ENCODE measurements at regions not wholly inside any gene's neighbourhood (a gene's known extent, or its start where the extent isn't known, plus 50 kb on each side); places are given as distances from the start of the nearest gene placed in this dataset.

GRCh38 chr1:218674280-218674773 is 329.2 kb downstream of the TGFB2 start:
- Histone ChIP-seq H3K36me3 (ENCODE audit: insufficient read depth, low read length) (no peaks in the 10 kb centered on the region), H3K4me3 (peak overlapping the region; percentile 40; the same call in 1 of the 2 replicates), H3K9ac (ENCODE audit: insufficient read length) (no peak overlapping the region), H3K27ac (no peak overlapping the region), H3K9me3 (ENCODE audit: low read depth, low read length) (no peaks in the 10 kb centered on the region)
- no peak for TF ChIP-seq POLR2AphosphoS5 (IDR thresholded peaks at IDR 0.05; ENCODE audit: borderline replicate concordance, low read depth, low read length)
- TF ChIP-seq EZH2 (IDR thresholded peaks at IDR 0.05), result no peak
- no peak for TF ChIP-seq FOXP2 (optimal IDR thresholded peaks at IDR 0.05; ENCODE audit: control extremely low read depth, extremely low read length, insufficient read depth)
- DNase-seq (ENCODE audit: low read depth, low spot score), result peak; percentile 22

- DNase-seq (ENCODE audit: low read depth, low spot score), result no peak
- H3K27ac ChIP-seq, result no peak overlapping the region
Observed at GRCh38 chr1:218677026-218677425, 331.9 kb downstream of the TGFB2 start.

GRCh38 chr1:218679391-218679790 is 334.3 kb downstream of the TGFB2 start:
- no peak for DNase-seq (ENCODE audit: low read depth, low spot score)
- H3K27ac ChIP-seq, result no peak overlapping the region

More at GRCh38 chr1:218677026-218677425, 331.9 kb downstream of the TGFB2 start:
- no peak overlapping the region for H3K9ac ChIP-seq (ENCODE audit: insufficient read length)
- no peaks in the 10 kb centered on the region for H3K9me3 ChIP-seq (ENCODE audit: low read depth, low read length)
- TF ChIP-seq FOXP2 (optimal IDR thresholded peaks at IDR 0.05; ENCODE audit: control extremely low read depth, extremely low read length, insufficient read depth), result no peak
- TF ChIP-seq EZH2 (IDR thresholded peaks at IDR 0.05), result no peak
- TF ChIP-seq POLR2AphosphoS5 (IDR thresholded peaks at IDR 0.05; ENCODE audit: borderline replicate concordance, low read depth, low read length), result no peak
- H3K4me3 ChIP-seq, result no peak overlapping the region
- no peaks in the 10 kb centered on the region for H3K36me3 ChIP-seq (ENCODE audit: insufficient read depth, low read length)

GRCh38 chr1:218679988-218680748 is 335.0 kb downstream of the TGFB2 start:
- Histone ChIP-seq H3K9me3 (ENCODE audit: low read depth, low read length) (no peaks in the 10 kb centered on the region), H3K4me3 (no peak overlapping the region), H3K27ac (no peak overlapping the region), H3K9ac (ENCODE audit: insufficient read length) (no peak overlapping the region), H3K36me3 (ENCODE audit: insufficient read depth, low read length) (no peaks in the 10 kb centered on the region)
- TF ChIP-seq POLR2AphosphoS5 (IDR thresholded peaks at IDR 0.05; ENCODE audit: borderline replicate concordance, low read depth, low read length), result no peak
- no peak for TF ChIP-seq EZH2 (IDR thresholded peaks at IDR 0.05)
- TF ChIP-seq FOXP2 (optimal IDR thresholded peaks at IDR 0.05; ENCODE audit: control extremely low read depth, extremely low read length, insufficient read depth), result no peak
- DNase-seq (ENCODE audit: low read depth, low spot score), result no peak

More at GRCh38 chr1:218679391-218679790, 334.3 kb downstream of the TGFB2 start:
- no peak overlapping the region for H3K4me3 ChIP-seq
- no peak overlapping the region for H3K9ac ChIP-seq (ENCODE audit: insufficient read length)
- H3K36me3 ChIP-seq (ENCODE audit: insufficient read depth, low read length), result no peaks in the 10 kb centered on the region
- H3K9me3 ChIP-seq (ENCODE audit: low read depth, low read length), result no peaks in the 10 kb centered on the region
- TF ChIP-seq EZH2 (IDR thresholded peaks at IDR 0.05) (no peak), FOXP2 (optimal IDR thresholded peaks at IDR 0.05; ENCODE audit: control extremely low read depth, extremely low read length, insufficient read depth) (no peak), POLR2AphosphoS5 (IDR thresholded peaks at IDR 0.05; ENCODE audit: borderline replicate concordance, low read depth, low read length) (no peak)

GRCh38 chr1:218683242-218683641 is 338.1 kb downstream of the TGFB2 start:
- TF ChIP-seq POLR2AphosphoS5 (IDR thresholded peaks at IDR 0.05; ENCODE audit: borderline replicate concordance, low read depth, low read length) (no peak), FOXP2 (optimal IDR thresholded peaks at IDR 0.05; ENCODE audit: control extremely low read depth, extremely low read length, insufficient read depth) (no peak), EZH2 (IDR thresholded peaks at IDR 0.05) (no peak)

GRCh38 chr1:218686258-218686657 is 341.1 kb downstream of the TGFB2 start:
- TF ChIP-seq EZH2 (IDR thresholded peaks at IDR 0.05), result no peak
- TF ChIP-seq FOXP2 (optimal IDR thresholded peaks at IDR 0.05; ENCODE audit: control extremely low read depth, extremely low read length, insufficient read depth), result no peak
- no peak for TF ChIP-seq POLR2AphosphoS5 (IDR thresholded peaks at IDR 0.05; ENCODE audit: borderline replicate concordance, low read depth, low read length)
- Histone ChIP-seq H3K36me3 (ENCODE audit: insufficient read depth, low read length) (no peaks in the 10 kb centered on the region), H3K27ac (no peak overlapping the region), H3K9me3 (ENCODE audit: low read depth, low read length) (no peaks in the 10 kb centered on the region), H3K4me3 (no peak overlapping the region), H3K9ac (ENCODE audit: insufficient read length) (no peak overlapping the region)
- no peak for DNase-seq (ENCODE audit: low read depth, low spot score)

More at GRCh38 chr1:218683242-218683641, 338.1 kb downstream of the TGFB2 start:
- Histone ChIP-seq H3K4me3 (no peak overlapping the region), H3K27ac (no peak overlapping the region), H3K36me3 (ENCODE audit: insufficient read depth, low read length) (no peaks in the 10 kb centered on the region), H3K9me3 (ENCODE audit: low read depth, low read length) (no peaks in the 10 kb centered on the region), H3K9ac (ENCODE audit: insufficient read length) (no peak overlapping the region)
- DNase-seq (ENCODE audit: low read depth, low spot score), result no peak

GRCh38 chr1:218686761-218687160 is 341.6 kb downstream of the TGFB2 start:
- H3K27ac ChIP-seq, result no peak overlapping the region
- no peak overlapping the region for H3K4me3 ChIP-seq
- H3K9me3 ChIP-seq (ENCODE audit: low read depth, low read length), result no peaks in the 10 kb centered on the region
- no peaks in the 10 kb centered on the region for H3K36me3 ChIP-seq (ENCODE audit: insufficient read depth, low read length)
- H3K9ac ChIP-seq (ENCODE audit: insufficient read length), result no peak overlapping the region
- DNase-seq (ENCODE audit: low read depth, low spot score), result no peak
- no peak for TF ChIP-seq EZH2 (IDR thresholded peaks at IDR 0.05)
- TF ChIP-seq FOXP2 (optimal IDR thresholded peaks at IDR 0.05; ENCODE audit: control extremely low read depth, extremely low read length, insufficient read depth), result no peak
- no peak for TF ChIP-seq POLR2AphosphoS5 (IDR thresholded peaks at IDR 0.05; ENCODE audit: borderline replicate concordance, low read depth, low read length)

GRCh38 chr1:218692808-218693207 is 347.7 kb downstream of the TGFB2 start:
- H3K9me3 ChIP-seq (ENCODE audit: low read depth, low read length), result no peaks in the 10 kb centered on the region
- DNase-seq (ENCODE audit: low read depth, low spot score), result no peak
- H3K9ac ChIP-seq (ENCODE audit: insufficient read length), result no peak overlapping the region
- H3K36me3 ChIP-seq (ENCODE audit: insufficient read depth, low read length), result no peaks in the 10 kb centered on the region
- no peak for TF ChIP-seq FOXP2 (optimal IDR thresholded peaks at IDR 0.05; ENCODE audit: control extremely low read depth, extremely low read length, insufficient read depth)
- no peak for TF ChIP-seq POLR2AphosphoS5 (IDR thresholded peaks at IDR 0.05; ENCODE audit: borderline replicate concordance, low read depth, low read length)
- TF ChIP-seq EZH2 (IDR thresholded peaks at IDR 0.05), result no peak
- no peak overlapping the region for H3K4me3 ChIP-seq
- H3K27ac ChIP-seq, result no peak overlapping the region
